A673 (cell line): ENCODE measurements at regions not wholly inside any gene's neighbourhood (a gene's known extent, or its start where the extent isn't known, plus 50 kb on each side); places are given as distances from the start of the nearest gene placed in this dataset.

Experiments
- CTCF ChIP-seq: fragments of 300-800, 200-600 bp; sonication (generic); conservative IDR thresholded peaks from 2 replicates; pipeline ENCODE4 v1.5.1; 2017; ENCODE audit warnings: low read depth, mild to moderate bottlenecking, antibody characterized with exemption, low read length, moderate library complexity, mixed read lengths
- EZH2 ChIP-seq: fragments of 200-600 bp; sonication (generic); IDR thresholded peaks from 2 replicates; pipeline ENCODE4 v1.6.1; 2017; ENCODE audit warnings: borderline replicate concordance, low read depth, mild to moderate bottlenecking, mixed read lengths, antibody characterized with exemption, low read length; ENCODE audit not compliant: poor library complexity, severe bottlenecking

GRCh38 chr18:64992654-64993053 is 758.2 kb upstream of the CDH7 start:
- TF ChIP-seq CTCF = no peak
- TF ChIP-seq EZH2 = no peak
